ENCODE measurements at regions not wholly inside any gene's neighbourhood (a gene's known extent, or its start where the extent isn't known, plus 50 kb on each side); places are given as distances from the start of the nearest gene placed in this dataset.
"Not testable (repeated sequence)": the region's sequence is repeated elsewhere in the genome, so short reads cannot be mapped to it uniquely, and the experiment has no call there.

- no peaks in the 10 kb centered on the region for H3K9me3 ChIP-seq
- H3K4me1 ChIP-seq, result no peaks in the 10 kb centered on the region
- TF ChIP-seq, protein P1, sequence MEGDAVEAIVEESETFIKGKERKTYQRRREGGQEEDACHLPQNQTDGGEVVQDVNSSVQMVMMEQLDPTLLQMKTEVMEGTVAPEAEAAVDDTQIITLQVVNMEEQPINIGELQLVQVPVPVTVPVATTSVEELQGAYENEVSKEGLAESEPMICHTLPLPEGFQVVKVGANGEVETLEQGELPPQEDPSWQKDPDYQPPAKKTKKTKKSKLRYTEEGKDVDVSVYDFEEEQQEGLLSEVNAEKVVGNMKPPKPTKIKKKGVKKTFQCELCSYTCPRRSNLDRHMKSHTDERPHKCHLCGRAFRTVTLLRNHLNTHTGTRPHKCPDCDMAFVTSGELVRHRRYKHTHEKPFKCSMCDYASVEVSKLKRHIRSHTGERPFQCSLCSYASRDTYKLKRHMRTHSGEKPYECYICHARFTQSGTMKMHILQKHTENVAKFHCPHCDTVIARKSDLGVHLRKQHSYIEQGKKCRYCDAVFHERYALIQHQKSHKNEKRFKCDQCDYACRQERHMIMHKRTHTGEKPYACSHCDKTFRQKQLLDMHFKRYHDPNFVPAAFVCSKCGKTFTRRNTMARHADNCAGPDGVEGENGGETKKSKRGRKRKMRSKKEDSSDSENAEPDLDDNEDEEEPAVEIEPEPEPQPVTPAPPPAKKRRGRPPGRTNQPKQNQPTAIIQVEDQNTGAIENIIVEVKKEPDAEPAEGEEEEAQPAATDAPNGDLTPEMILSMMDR (IDR thresholded peaks at IDR 0.05), result no peak
- no peaks in the 10 kb centered on the region for H3K27me3 ChIP-seq
- intact Hi-C loops (cut with DNase I), result no loop called here
- no peak overlapping the region for H3K27ac ChIP-seq
- no peak for DNase-seq (ENCODE audit: low spot score in 2 of 2)
- no peak overlapping the region for H3K4me3 ChIP-seq
- H3K36me3 ChIP-seq, result no peaks in the 10 kb centered on the region
Observed at GRCh38 chr7:55310287-55311025, 54.7 kb upstream of the LANCL2 start.

GRCh38 chr7:55311892-55312291 is 53.2 kb upstream of the LANCL2 start:
- H3K4me1 ChIP-seq; H3K4me3 ChIP-seq; H3K27me3 ChIP-seq; H3K36me3 ChIP-seq; DNase-seq (ENCODE audit: low spot score in 2 of 2); H3K9me3 ChIP-seq; H3K27ac ChIP-seq; intact Hi-C loops (cut with DNase I): not testable (repeated sequence)

- H3K27ac ChIP-seq; DNase-seq (ENCODE audit: low spot score in 2 of 2); H3K9me3 ChIP-seq; H3K36me3 ChIP-seq; H3K27me3 ChIP-seq; H3K4me1 ChIP-seq; H3K4me3 ChIP-seq; intact Hi-C loops (cut with DNase I): not testable (repeated sequence)
Observed at GRCh38 chr7:55313671-55314070, 51.5 kb upstream of the LANCL2 start.

DNA sequence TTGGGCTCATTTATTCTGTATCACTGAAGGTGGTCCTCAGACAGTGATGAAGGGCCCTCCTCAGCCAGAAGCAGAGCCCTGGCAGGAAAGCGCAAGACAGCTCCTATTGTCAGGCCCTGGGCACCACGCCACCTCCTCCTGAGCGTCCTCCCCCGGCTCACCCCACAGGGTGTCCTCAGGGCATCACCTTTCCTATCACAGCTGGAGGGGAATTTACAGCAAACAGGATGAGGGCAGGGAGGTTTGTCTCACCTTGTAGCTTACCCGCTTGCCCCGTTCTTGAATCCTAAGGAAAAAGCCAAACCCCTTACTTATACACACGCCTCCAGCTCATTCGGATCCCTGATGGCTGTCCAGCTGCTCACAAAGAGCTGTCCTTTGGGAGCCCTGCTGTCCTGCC is 50.2 kb upstream of the LANCL2 start:
- no peaks in the 10 kb centered on the region for H3K9me3 ChIP-seq
- H3K27me3 ChIP-seq, result no peaks in the 10 kb centered on the region

More for the DNA sequence above, 50.2 kb upstream of the LANCL2 start:
- no peaks in the 10 kb centered on the region for H3K36me3 ChIP-seq
- H3K4me3 ChIP-seq, result no peak overlapping the region
- no peak for DNase-seq (ENCODE audit: low spot score in 2 of 2)
- intact Hi-C loops (cut with DNase I), result no loop called here
- H3K4me1 ChIP-seq, result no peaks in the 10 kb centered on the region
- no peak overlapping the region for H3K27ac ChIP-seq
- TF ChIP-seq, protein P1 (IDR thresholded peaks at IDR 0.05), result no peak

All from ascending aorta (tissue), 2 donors.